ENCODE measurements at regions not wholly inside any gene's neighbourhood (a gene's known extent, or its start where the extent isn't known, plus 50 kb on each side); places are given as distances from the start of the nearest gene placed in this dataset.

DNA sequence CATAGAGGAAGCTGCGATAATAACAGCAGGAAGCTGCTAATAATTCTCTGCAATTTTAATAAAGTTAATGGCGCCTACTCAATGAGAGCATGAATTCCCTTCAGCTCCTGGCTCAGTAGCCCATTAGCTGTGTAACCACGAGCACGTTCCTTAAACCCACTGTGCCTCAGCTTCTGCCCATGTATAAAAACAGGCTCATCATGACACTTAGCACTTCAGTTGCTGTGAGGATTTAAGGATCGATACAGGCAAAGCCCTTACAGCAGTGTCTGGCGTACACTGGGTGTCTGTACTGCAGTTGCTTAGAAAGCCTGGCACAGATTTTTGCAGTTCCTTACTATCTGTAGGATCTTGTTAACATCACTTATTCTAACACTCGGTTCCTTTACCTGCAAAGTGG is 673.4 kb upstream of the ARGLU1 start:
- Histone ChIP-seq H3K4me3 (no peak overlapping the region), H3K27me3 (no peaks in the 10 kb centered on the region), H3K9me3 (no peaks in the 10 kb centered on the region), H3K36me3 (no peaks in the 10 kb centered on the region), H3K4me1 (peaks cover 3% of the 10 kb centered on the region), H3K27ac (no peak overlapping the region)
- DNase-seq (ENCODE audit: low spot score in 2 of 2): no peak
- 73% methylated on average over 7 of the region's 7 CpGs for WGBS
- no peak for TF ChIP-seq POLR2AphosphoS5 (IDR thresholded peaks at IDR 0.05)
- TF ChIP-seq POLR2A (IDR thresholded peaks at IDR 0.05): no peak
- TF ChIP-seq EP300 (IDR thresholded peaks at IDR 0.05): no peak
- TF ChIP-seq, protein P1, sequence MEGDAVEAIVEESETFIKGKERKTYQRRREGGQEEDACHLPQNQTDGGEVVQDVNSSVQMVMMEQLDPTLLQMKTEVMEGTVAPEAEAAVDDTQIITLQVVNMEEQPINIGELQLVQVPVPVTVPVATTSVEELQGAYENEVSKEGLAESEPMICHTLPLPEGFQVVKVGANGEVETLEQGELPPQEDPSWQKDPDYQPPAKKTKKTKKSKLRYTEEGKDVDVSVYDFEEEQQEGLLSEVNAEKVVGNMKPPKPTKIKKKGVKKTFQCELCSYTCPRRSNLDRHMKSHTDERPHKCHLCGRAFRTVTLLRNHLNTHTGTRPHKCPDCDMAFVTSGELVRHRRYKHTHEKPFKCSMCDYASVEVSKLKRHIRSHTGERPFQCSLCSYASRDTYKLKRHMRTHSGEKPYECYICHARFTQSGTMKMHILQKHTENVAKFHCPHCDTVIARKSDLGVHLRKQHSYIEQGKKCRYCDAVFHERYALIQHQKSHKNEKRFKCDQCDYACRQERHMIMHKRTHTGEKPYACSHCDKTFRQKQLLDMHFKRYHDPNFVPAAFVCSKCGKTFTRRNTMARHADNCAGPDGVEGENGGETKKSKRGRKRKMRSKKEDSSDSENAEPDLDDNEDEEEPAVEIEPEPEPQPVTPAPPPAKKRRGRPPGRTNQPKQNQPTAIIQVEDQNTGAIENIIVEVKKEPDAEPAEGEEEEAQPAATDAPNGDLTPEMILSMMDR (IDR thresholded peaks at IDR 0.05): no peak

DNA sequence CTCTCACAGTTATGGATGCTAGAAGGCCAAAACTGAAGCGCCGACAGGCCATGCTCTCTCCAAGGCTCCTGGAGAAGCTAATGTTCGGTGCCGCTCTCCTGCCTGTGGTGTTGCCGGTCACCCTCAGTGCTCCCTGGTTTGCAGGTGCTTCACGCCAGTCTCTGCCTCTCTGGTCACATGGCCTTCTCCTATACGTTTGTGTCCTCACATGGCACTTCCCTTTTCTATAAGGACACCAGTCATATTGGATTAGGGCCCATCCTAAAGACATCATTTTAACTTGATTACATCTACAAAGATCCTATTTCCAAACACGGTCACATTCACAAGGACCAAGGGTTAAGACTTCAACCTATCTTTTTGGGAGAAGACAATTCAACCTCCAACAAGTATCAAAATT is 671.3 kb upstream of the ARGLU1 start:
- no peak for DNase-seq (ENCODE audit: low spot score in 2 of 2)
- H3K4me1 ChIP-seq: peaks cover 3% of the 10 kb centered on the region
- no peak overlapping the region for H3K4me3 ChIP-seq
- no peak overlapping the region for H3K27ac ChIP-seq
- no peaks in the 10 kb centered on the region for H3K27me3 ChIP-seq
- 78% methylated on average over 8 of the region's 8 CpGs for WGBS
- TF ChIP-seq POLR2A (IDR thresholded peaks at IDR 0.05): no peak
- H3K9me3 ChIP-seq: no peaks in the 10 kb centered on the region
- H3K36me3 ChIP-seq: no peaks in the 10 kb centered on the region

DNA sequence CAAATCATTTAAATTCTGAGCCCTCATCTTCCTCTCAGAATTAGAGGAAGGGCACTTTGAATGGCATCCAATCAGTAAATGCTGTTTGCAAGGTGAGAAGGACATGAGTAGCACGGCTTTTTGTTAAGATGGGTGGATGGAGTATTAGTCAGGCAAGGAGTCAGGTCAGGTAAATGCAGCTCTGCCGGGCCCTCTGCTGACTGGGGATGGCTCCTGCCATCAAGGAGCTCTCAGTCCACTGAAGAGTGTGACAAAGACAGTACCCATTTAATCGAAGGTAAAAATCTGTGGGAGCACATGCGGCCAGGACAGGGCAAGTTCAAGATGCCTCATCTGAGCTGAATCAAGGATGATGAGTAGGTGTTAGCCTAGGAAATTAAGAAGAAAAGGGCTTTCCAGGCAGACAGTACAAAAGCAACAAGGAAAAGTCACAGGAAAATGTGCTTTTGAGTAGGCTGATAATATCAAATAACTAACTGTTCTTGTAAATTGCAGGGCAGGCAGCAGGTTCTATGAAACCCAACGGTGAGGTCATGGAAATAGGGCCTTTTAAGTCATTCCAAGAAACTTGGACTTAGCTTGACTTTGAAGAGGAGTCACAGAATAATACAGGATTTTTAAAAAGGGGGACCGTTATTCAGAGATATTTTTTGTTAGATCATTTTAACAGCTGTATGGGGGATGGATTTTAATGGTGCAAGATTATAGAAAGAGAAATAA is 670.5 kb upstream of the ARGLU1 start:
- Histone ChIP-seq H3K27ac (no peak overlapping the region), H3K27me3 (no peaks in the 10 kb centered on the region), H3K4me3 (no peak overlapping the region), H3K9me3 (no peaks in the 10 kb centered on the region), H3K36me3 (no peaks in the 10 kb centered on the region), H3K4me1 (peaks cover 3% of the 10 kb centered on the region)
- DNase-seq (ENCODE audit: low spot score in 2 of 2): no peak
- no peak for TF ChIP-seq EP300 (IDR thresholded peaks at IDR 0.05)
- no peak for TF ChIP-seq POLR2A (IDR thresholded peaks at IDR 0.05)
- TF ChIP-seq, protein P1 (IDR thresholded peaks at IDR 0.05): no peak
- no peak for TF ChIP-seq POLR2AphosphoS5 (IDR thresholded peaks at IDR 0.05)
- WGBS: 80% methylated on average over 6 of the region's 6 CpGs

DNA sequence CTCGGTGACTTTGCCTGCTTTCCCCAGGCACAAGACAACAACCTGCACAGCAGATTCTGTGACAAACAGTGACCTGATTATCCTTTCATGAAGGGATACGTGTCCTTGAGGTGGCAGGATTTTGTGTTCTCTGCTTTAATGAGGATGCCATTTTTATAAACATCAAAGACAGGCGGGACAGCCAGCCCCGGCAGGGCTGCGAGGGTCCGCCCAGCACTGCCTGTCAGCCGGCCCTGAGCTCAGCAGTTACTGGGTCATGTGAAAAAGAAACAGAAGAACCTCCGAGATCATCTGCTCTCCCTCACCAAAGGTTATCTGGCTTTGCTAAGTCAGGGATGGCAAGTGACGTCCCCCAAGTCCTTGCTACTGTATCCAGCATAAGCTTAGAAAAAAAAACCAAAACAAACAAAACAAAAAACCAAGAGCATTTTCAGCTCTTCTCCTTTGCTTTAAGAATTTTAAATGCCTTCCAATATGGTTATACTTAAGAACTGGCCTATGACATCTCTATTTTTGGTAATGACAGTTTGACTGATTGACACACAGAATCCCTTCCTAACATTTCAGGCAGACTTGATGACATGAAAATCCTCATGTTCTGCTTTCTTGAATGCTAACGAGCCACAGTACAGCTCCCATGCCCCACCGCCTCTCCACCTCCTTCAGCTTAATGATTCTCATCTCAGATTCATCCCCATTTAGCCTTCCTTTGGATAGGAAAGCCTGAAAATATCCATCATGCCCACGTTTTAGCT is 666.6 kb upstream of the ARGLU1 start:
- no peak for DNase-seq (ENCODE audit: low spot score in 2 of 2)
- Histone ChIP-seq H3K27me3 (no peaks in the 10 kb centered on the region), H3K4me1 (no peaks in the 10 kb centered on the region), H3K27ac (no peak overlapping the region), H3K4me3 (no peak overlapping the region), H3K9me3 (no peaks in the 10 kb centered on the region), H3K36me3 (no peaks in the 10 kb centered on the region)
- TF ChIP-seq EP300 (IDR thresholded peaks at IDR 0.05) (no peak), POLR2AphosphoS5 (IDR thresholded peaks at IDR 0.05) (no peak), POLR2A (IDR thresholded peaks at IDR 0.05) (no peak)
- TF ChIP-seq, protein P1 (IDR thresholded peaks at IDR 0.05): no peak
- 49% methylated on average over 12 of the region's 12 CpGs for WGBS

- WGBS: 91% methylated on average over 2 of the region's 2 CpGs
- no peaks in the 10 kb centered on the region for H3K4me1 ChIP-seq
- DNase-seq (ENCODE audit: low spot score in 2 of 2): no peak
- H3K27ac ChIP-seq: no peak overlapping the region
- H3K27me3 ChIP-seq: no peaks in the 10 kb centered on the region
- no peak overlapping the region for H3K4me3 ChIP-seq
- no peaks in the 10 kb centered on the region for H3K36me3 ChIP-seq
- no peak for TF ChIP-seq POLR2A (IDR thresholded peaks at IDR 0.05)
- TF ChIP-seq, protein P1 (IDR thresholded peaks at IDR 0.05): no peak
- H3K9me3 ChIP-seq: no peaks in the 10 kb centered on the region
These were observed 665.6 kb upstream of the ARGLU1 start for GRCh38 chr13:107233541-107233940.
